GM12864 (cell line): ENCODE measurements at regions not wholly inside any gene's neighbourhood (a gene's known extent, or its start where the extent isn't known, plus 50 kb on each side); places are given as distances from the start of the nearest gene placed in this dataset.

Experiments used
- DNase-seq: peaks from one replicate; pipeline ENCODE4 v3.0.0-alpha.2; 2011; ENCODE audit warnings: low read depth
- H3K4me3 ChIP-seq: 2 replicates; pipeline ENCODE4 v1.5.1; 2011; ENCODE audit warnings: mild to moderate bottlenecking, low read depth, low read length, control low read depth
- CTCF ChIP-seq: IDR thresholded peaks from 2 replicates; pipeline ENCODE4 v1.5.1; 2011; ENCODE audit warnings: low read depth, mild to moderate bottlenecking, moderate library complexity, low read length, control low read depth, inconsistent platforms; ENCODE audit errors: missing control alignments

DNA sequence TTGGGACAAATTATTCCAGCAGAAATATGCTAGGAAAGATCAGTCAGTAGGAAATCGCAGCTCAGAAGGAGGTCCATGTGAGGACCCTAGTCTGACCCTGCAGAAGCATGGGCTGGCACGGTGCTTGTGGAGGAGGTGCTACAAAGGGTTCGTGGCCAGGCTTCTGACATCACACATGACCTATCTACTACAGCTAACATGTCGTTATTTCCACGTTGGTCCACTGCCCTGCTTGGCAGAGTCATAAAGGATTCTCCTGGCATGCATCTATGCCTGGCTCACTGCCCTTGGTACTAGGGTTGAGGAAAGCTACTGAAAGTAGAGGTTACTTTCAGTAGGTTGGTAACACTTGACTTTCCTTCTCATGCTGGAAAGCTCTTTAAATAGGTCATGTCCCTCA lies 118.1 kb upstream of the SHISA6 start:
- DNase-seq, result no peak
- no peak for TF ChIP-seq CTCF
- no peak overlapping the region for H3K4me3 ChIP-seq

- DNase-seq, result no peak
- H3K4me3 ChIP-seq, result no peak overlapping the region
- TF ChIP-seq CTCF, result no peak
These were observed 119.5 kb upstream of the SHISA6 start for GRCh38 chr17:11121341-11121985.

DNA sequence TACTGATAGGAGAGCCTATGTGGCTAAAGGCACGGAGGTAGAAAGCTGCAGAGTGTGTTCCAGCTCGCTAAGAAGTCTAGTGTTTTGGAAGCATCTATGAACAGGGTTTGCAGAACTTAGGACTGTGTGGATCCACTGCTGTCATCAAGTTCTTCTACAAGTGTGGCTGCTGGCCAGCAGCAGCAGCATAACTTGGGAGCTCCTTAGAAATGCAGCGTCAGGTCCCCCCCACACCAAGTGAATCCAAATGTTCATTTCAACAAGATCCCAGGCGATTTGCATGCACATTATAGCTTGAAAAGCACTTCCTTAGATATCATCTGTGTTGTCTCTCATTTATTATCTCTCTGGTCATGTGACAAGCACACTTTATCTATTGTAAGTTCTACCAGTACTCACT lies 131.9 kb upstream of the SHISA6 start:
- DNase-seq, result no peak
- H3K4me3 ChIP-seq, result no peak overlapping the region
- no peak for TF ChIP-seq CTCF

DNA sequence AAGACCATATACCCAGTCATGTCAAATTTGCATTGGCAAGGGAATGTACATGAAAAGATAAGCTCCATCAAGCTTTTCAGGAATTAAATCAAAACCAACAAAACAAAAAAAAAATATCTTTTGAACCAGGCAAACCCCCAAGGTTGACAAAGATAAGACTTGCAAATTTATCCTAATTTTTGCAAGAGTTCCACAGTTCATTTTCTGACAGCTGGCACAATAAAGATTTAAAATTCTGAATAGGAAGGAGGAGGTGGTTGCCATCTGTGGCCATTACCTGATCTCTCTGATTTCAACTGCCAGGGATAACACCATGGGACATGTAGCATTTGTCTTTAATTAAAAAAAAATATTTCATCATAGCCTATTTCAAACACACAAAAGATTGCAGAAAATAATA lies 135.9 kb upstream of the SHISA6 start:
- no peak for TF ChIP-seq CTCF
- no peak for DNase-seq
- H3K4me3 ChIP-seq, result no peak overlapping the region

DNA sequence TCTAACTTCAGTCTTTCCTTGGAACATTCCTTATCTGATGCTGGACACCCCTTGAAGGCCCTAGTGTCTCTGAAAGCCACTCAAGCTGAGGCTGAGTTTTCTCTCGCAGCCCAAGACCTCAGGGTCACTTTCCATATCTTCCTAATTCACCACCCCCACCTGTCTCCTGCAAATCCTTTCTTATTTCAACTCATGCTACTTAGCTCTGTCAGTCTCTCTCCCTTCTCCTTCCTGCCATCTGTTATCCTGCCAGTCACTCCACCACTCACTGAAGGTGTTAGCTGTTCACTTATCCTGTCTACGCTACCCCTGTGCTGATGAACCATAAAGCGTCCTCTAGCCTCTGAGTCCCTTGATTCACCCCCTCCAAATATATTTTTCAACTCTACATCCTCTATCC lies 143.9 kb upstream of the SHISA6 start:
- H3K4me3 ChIP-seq, result no peak overlapping the region
- TF ChIP-seq CTCF, result no peak
- DNase-seq, result no peak

DNA sequence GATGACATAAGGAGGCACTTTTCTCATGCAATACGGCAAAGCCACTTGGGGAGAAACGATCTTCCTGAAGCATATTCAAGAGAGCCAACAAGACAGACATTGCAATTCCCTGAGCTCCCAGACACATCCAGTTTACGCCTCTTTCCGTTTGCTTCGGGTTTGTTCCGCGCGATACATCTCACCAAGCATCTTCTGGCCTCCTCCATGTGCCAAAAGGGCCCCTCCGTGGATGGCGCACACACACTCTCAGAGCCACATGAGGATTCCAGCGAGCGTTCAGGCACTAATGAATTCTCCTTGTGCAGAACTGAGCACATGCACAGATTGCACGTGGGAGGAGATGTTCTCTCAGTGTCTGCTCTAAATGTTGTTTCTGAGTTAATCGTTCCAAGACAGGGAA lies 146.7 kb upstream of the SHISA6 start:
- H3K4me3 ChIP-seq, result no peak overlapping the region
- DNase-seq, result no peak
- TF ChIP-seq CTCF, result no peak

DNA sequence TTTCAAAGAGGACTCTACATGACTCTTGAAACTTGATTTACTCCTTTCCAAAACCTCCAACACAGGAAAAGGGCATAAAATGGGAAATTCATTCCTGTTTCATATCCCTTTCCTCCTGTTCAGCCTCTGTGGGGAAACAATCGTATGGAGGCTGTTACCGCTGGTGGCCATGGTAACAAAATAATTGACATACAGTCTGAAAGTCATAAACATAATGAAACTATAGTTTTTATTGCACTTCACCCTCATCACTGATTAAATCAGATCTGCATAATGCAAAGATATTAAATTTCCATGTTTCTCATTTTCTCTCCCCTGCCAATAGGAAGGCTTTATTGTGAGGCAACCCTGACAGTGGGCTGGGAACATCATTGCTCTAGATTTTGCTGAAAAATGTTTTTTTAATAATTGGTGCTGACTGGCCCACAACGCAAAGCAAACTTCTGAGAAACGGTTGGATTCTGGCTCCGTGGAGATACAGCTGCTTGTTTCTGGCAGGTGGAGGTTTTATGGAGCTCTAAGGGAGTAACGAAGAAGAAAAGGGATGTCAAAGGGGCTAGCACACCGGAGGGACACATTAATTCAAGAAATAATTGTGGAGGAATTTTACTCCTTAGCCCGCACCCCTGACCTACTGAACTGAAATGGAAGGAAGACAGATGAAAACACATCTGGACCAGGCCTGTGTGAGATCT lies 154.2 kb upstream of the SHISA6 start:
- DNase-seq, result no peak
- TF ChIP-seq CTCF, result no peak
- H3K4me3 ChIP-seq, result no peak overlapping the region
